A549 (cell line): ENCODE measurements at regions not wholly inside any gene's neighbourhood (a gene's known extent, or its start where the extent isn't known, plus 50 kb on each side); places are given as distances from the start of the nearest gene placed in this dataset.

ENCODE experiments used
- ATAC-seq, 2 experiments: fragments of 200-7000 bp in 1 of 2; fragments of >200 bp in 1 of 2; cut with Nextera tagmentation in 1 of 2; cut with Tn5 transposase in 1 of 2; 3 replicates each; pipeline versions ENCODE4 v1.8.0 to v1.9.1; 2018 to 2020; ENCODE audit warnings: mild to moderate bottlenecking in 1 of 2, moderate library complexity in 1 of 2
- CTCF ChIA-PET: fragments of 300-600 bp; sonication (Branson Sonifier 250); formaldehyde crosslinking; extraction: SDS; loops from one replicate; lab custom pipeline; 2021; ENCODE audit warnings: antibody characterized with exemption, inconsistent platforms; lab: Yijun Ruan, JAX
- POLR2A ChIA-PET: fragments of 350-600 bp; formaldehyde crosslinking; extraction: SDS; loops from one replicate; lab custom pipeline; 2021; ENCODE audit warnings: antibody characterized with exemption, inconsistent platforms; lab: Yijun Ruan, JAX
- DNase-seq, 2 experiments: peaks; one replicate each; pipeline versions ENCODE4 v3.0.0 to v3.0.0-alpha.2; 2011 to 2016; ENCODE audit warnings: low read depth in 1 of 2, low spot score in 1 of 2
- FAIRE-seq: peaks from 2 replicates; lab custom pipeline; 2011; peaks lifted over from hg19 to GRCh38; lab: Jason Lieb, UNC
- H3K27ac ChIP-seq, 2 experiments: fragments of >200 bp; sonication (Bioruptor Twin); formaldehyde crosslinking; 3 replicates each; pipeline ENCODE4 v1.5.1; 2016 to 2017
- H3K4me1 ChIP-seq: fragments of >200 bp; sonication (Bioruptor Twin); formaldehyde crosslinking; 3 replicates; pipeline ENCODE4 v1.6.1; 2016
- H3K4me2 ChIP-seq: fragments of >200 bp; sonication (Bioruptor Twin); formaldehyde crosslinking; 3 replicates; pipeline ENCODE4 v1.6.1; 2016
- H3K4me3 ChIP-seq: fragments of >200 bp; sonication (Bioruptor Twin); formaldehyde crosslinking; 3 replicates; pipeline ENCODE4 v1.5.1; 2016
- H3K9me3 ChIP-seq: fragments of >200 bp; sonication (Bioruptor Twin); formaldehyde crosslinking; 3 replicates; pipeline ENCODE4 v1.6.1; 2016
- BHLHE40 ChIP-seq: IDR thresholded peaks from 2 replicates; pipeline ENCODE4 v1.6.1; 2012; ENCODE audit warnings: low read depth, low read length, inconsistent platforms
- CEBPB ChIP-seq, 2 experiments: fragments of >200 bp in 1 of 2; sonication (Bioruptor Twin) in 1 of 2; formaldehyde crosslinking in 1 of 2; IDR thresholded peaks; 2 replicates each; pipeline ENCODE4 v1.6.1; 2012 to 2016
- CHD2 ChIP-seq: fragments of 150-350 bp; IDR thresholded peaks from 2 replicates; pipeline ENCODE4 v1.6.1; 2014; ENCODE audit warnings: low read length; ENCODE audit not compliant: partially characterized antibody
- EHF ChIP-seq: fragments of 250-450 bp; sonication (Bioruptor Pico); IDR thresholded peaks from 2 replicates; pipeline ENCODE4 v1.5.0; 2020; ENCODE audit warnings: mild to moderate bottlenecking
- EHMT2 ChIP-seq: fragments of 200-600 bp; sonication (generic); IDR thresholded peaks from 2 replicates; pipeline ENCODE4 v1.6.1; 2016; ENCODE audit warnings: antibody characterized with exemption, low read depth, mild to moderate bottlenecking, moderate library complexity
- EP300 ChIP-seq, 2 experiments: fragments of >200 bp; sonication (Bioruptor Twin); formaldehyde crosslinking; IDR thresholded peaks; 2 replicates in 1 of 2; 3 replicates in 1 of 2; pipeline ENCODE4 v1.6.1; 2016 to 2017
- ESRRA ChIP-seq: fragments of 150-350 bp; IDR thresholded peaks from 2 replicates; pipeline ENCODE4 v1.6.1; 2014; ENCODE audit warnings: mild to moderate bottlenecking, low read length, borderline replicate concordance
- FOSB ChIP-seq: fragments of 250-450 bp; sonication (Bioruptor Pico); IDR thresholded peaks from 2 replicates; pipeline ENCODE4 v1.5.0; 2020; ENCODE audit warnings: mild to moderate bottlenecking, moderate library complexity
- HDAC2 ChIP-seq: fragments of 200-600 bp; sonication (generic); IDR thresholded peaks from 2 replicates; pipeline ENCODE4 v1.6.1; 2016
- HEYL ChIP-seq: fragments of 250-450 bp; sonication (Bioruptor Pico); IDR thresholded peaks from 2 replicates; pipeline ENCODE4 v1.8.0; 2021; ENCODE audit warnings: mild to moderate bottlenecking, moderate library complexity
- HOXA7 ChIP-seq: fragments of 250-450 bp; sonication (Bioruptor Pico); IDR thresholded peaks from 2 replicates; pipeline ENCODE4 v1.5.0; 2020; ENCODE audit warnings: mild to moderate bottlenecking, moderate library complexity
- HOXB13 ChIP-seq: fragments of 250-450 bp; sonication (Bioruptor Pico); IDR thresholded peaks from 2 replicates; pipeline ENCODE4 v1.5.0; 2020; ENCODE audit warnings: low read depth, mild to moderate bottlenecking, moderate library complexity
- MAZ ChIP-seq: fragments of 150-350 bp; IDR thresholded peaks from 2 replicates; pipeline ENCODE4 v1.6.1; 2014; ENCODE audit warnings: antibody characterized with exemption, low read depth, low read length, borderline replicate concordance
- NFE2L2 ChIP-seq: fragments of 150-350 bp; conservative IDR thresholded peaks from 2 replicates; pipeline ENCODE4 v1.6.1; 2014; ENCODE audit warnings: low read length
- NPAS2 ChIP-seq: fragments of 250-450 bp; sonication (Bioruptor Pico); IDR thresholded peaks from 2 replicates; pipeline ENCODE4 v1.8.0; 2022; ENCODE audit warnings: mild to moderate bottlenecking, moderate library complexity, borderline replicate concordance
- NR3C1 ChIP-seq: fragments of >200 bp; sonication (Bioruptor Twin); formaldehyde crosslinking; IDR thresholded peaks from 3 replicates; pipeline ENCODE4 v1.6.1; 2017
- POLR2A ChIP-seq: IDR thresholded peaks from 2 replicates; pipeline ENCODE4 v1.6.1; 2012; ENCODE audit warnings: mild to moderate bottlenecking, low read length
- POLR2AphosphoS2 ChIP-seq: conservative IDR thresholded peaks from 2 replicates; pipeline ENCODE4 v1.6.1; 2012; ENCODE audit warnings: low read length, improper control_type of control experiment, inconsistent platforms
- RAD21 ChIP-seq, 2 experiments: fragments of >200 bp in 1 of 2; sonication (Bioruptor Twin) in 1 of 2; formaldehyde crosslinking in 1 of 2; IDR thresholded peaks in 1 of 2; conservative IDR thresholded peaks in 1 of 2; 2 replicates in 1 of 2; 3 replicates in 1 of 2; pipeline ENCODE4 v1.6.1; 2012 to 2018; ENCODE audit warnings: inconsistent platforms in 1 of 2
- RCOR1 ChIP-seq: fragments of 150-350 bp; IDR thresholded peaks from 2 replicates; pipeline ENCODE4 v1.6.1; 2014; ENCODE audit warnings: antibody characterized with exemption, low read length, low read depth
- TFCP2L1 ChIP-seq: fragments of 250-450 bp; sonication (Bioruptor Pico); IDR thresholded peaks from 2 replicates; pipeline ENCODE4 v1.5.0; 2021; ENCODE audit warnings: mild to moderate bottlenecking
- ZC3H11A ChIP-seq: fragments of 450-650 bp; IDR thresholded peaks from 2 replicates; pipeline ENCODE4 v1.6.1; 2014; ENCODE audit warnings: antibody characterized with exemption, mild to moderate bottlenecking
- WGBS: methylation state at CpG from one replicate; pipeline ENCODE4 v1.1.6; 2017; ENCODE audit errors: missing lambda C conversion rate; 5-methylcytosine and 5-hydroxymethylcytosine counted together
- TF ChIP-seq, protein P1 (sequence below): IDR thresholded peaks from 2 replicates; pipeline ENCODE4 v1.6.1; 2012; ENCODE audit warnings: low read depth, borderline replicate concordance
- TF ChIP-seq, protein P2 (sequence below): fragments of 150-350 bp; IDR thresholded peaks from 2 replicates; pipeline ENCODE4 v1.6.1; 2014; ENCODE audit warnings: low read depth, mild to moderate bottlenecking, low read length
- TF ChIP-seq, protein P3 (sequence below): fragments of >200 bp; sonication (Bioruptor Twin); formaldehyde crosslinking; IDR thresholded peaks from 2 replicates; pipeline ENCODE4 v1.6.1; 2016

DNA sequence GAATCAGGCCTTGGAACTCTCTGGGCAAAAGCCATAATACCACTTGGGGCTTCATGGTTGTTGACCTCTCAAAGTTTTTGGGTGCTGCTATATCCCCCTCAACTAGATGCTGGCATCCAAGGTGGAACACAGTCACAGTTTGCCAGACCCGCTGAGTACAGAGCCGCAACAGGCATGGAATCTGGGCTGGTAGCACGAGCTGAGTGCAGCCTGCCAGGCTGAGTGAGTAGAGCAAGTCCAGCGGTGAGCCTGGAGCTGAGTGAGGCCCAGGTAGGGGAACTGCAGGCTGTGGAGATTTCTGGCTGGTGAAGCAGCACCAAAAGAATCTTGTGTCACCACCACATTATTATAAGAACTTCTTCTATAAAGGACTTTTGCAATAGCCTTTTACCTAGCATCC, 192.6 kb downstream of the PCDH17 start:
- no peak for DNase-seq
- H3K27ac ChIP-seq: no peak overlapping the region
- CTCF ChIA-PET: no interaction called here
- no peak overlapping the region for H3K4me2 ChIP-seq
- H3K9me3 ChIP-seq: no peaks in the 10 kb centered on the region
- H3K4me1 ChIP-seq: no peaks in the 10 kb centered on the region
- TF ChIP-seq NPAS2 (CRISPR knock-in tag) (no peak), RAD21 (conservative IDR thresholded peaks at IDR 0.05 in 1 of 2, IDR thresholded peaks at IDR 0.05 in 1 of 2) (no peak)
- TF ChIP-seq, all 56 proteins: peak for 0
- ATAC-seq (no peak), FAIRE-seq (no peak)
- POLR2A ChIA-PET: no interaction called here
- WGBS: no CpG with 5 or more reads among the region's 4 CpGs
- no peak overlapping the region for H3K4me3 ChIP-seq

- ATAC-seq (no peak), DNase-seq (no peak), FAIRE-seq (no peak)
- WGBS: 0% methylated on average over 2 of the region's 2 CpGs
- ChIA-PET POLR2A (no interaction called here), CTCF (no interaction called here)
- TF ChIP-seq FOSB (CRISPR knock-in tag) (no peak), POLR2AphosphoS2 (no peak), NPAS2 (CRISPR knock-in tag) (no peak), HDAC2 (no peak), ZC3H11A (no peak), EP300 (IDR thresholded peaks at IDR 0.05) (no peak), NFE2L2 (no peak), TFCP2L1 (CRISPR knock-in tag) (no peak), ESRRA (no peak), EHMT2 (no peak), POLR2A (no peak), EHF (no peak), NR3C1 (no peak), RCOR1 (no peak), CHD2 (no peak), HEYL (no peak), CEBPB (IDR thresholded peaks at IDR 0.05) (no peak), HOXB13 (CRISPR knock-in tag) (no peak), BHLHE40 (no peak)
- TF ChIP-seq, protein P1, sequence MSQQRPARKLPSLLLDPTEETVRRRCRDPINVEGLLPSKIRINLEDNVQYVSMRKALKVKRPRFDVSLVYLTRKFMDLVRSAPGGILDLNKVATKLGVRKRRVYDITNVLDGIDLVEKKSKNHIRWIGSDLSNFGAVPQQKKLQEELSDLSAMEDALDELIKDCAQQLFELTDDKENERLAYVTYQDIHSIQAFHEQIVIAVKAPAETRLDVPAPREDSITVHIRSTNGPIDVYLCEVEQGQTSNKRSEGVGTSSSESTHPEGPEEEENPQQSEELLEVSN: no peak
- Histone ChIP-seq H3K9me3 (no peaks in the 10 kb centered on the region), H3K4me2 (no peak overlapping the region), H3K4me1 (no peaks in the 10 kb centered on the region), H3K27ac (no peak overlapping the region), H3K4me3 (no peak overlapping the region)
These were observed 193.5 kb downstream of the PCDH17 start for GRCh38 chr13:57825066-57825465.

- H3K4me2 ChIP-seq: no peak overlapping the region
- no peak for FAIRE-seq
- no peak for DNase-seq
- H3K4me3 ChIP-seq: no peak overlapping the region
- H3K9me3 ChIP-seq: no peaks in the 10 kb centered on the region
- WGBS: 1% methylated on average over 3 of the region's 3 CpGs
- H3K4me1 ChIP-seq: no peaks in the 10 kb centered on the region
- no peak overlapping the region for H3K27ac ChIP-seq
- CTCF ChIA-PET: no interaction called here
- no peak for TF ChIP-seq HOXB13 (CRISPR knock-in tag)
- no peak for TF ChIP-seq HOXA7 (CRISPR knock-in tag)
- TF ChIP-seq, protein P2, sequence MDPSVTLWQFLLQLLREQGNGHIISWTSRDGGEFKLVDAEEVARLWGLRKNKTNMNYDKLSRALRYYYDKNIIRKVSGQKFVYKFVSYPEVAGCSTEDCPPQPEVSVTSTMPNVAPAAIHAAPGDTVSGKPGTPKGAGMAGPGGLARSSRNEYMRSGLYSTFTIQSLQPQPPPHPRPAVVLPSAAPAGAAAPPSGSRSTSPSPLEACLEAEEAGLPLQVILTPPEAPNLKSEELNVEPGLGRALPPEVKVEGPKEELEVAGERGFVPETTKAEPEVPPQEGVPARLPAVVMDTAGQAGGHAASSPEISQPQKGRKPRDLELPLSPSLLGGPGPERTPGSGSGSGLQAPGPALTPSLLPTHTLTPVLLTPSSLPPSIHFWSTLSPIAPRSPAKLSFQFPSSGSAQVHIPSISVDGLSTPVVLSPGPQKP: no peak
- TF ChIP-seq NFE2L2: no peak
- no peak for TF ChIP-seq EHF
- TF ChIP-seq, protein P3, sequence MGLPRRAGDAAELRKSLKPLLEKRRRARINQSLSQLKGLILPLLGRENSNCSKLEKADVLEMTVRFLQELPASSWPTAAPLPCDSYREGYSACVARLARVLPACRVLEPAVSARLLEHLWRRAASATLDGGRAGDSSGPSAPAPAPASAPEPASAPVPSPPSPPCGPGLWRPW: no peak
- no peak for TF ChIP-seq NR3C1
- no peak for TF ChIP-seq HDAC2
- TF ChIP-seq MAZ: no peak
- TF ChIP-seq, all 56 proteins: peak for 0
- ATAC-seq: no peak
- POLR2A ChIA-PET: no interaction called here
These were observed 198.0 kb downstream of the PCDH17 start for GRCh38 chr13:57829496-57829895.
